HAP-1 (cell line): ENCODE measurements at regions not wholly inside any gene's neighbourhood (a gene's known extent, or its start where the extent isn't known, plus 50 kb on each side); places are given as distances from the start of the nearest gene placed in this dataset.

Source experiments
- DNase-seq, 2 experiments: peaks; one replicate each; pipeline ENCODE4 v3.0.0-alpha.2; 2016 to 2020; ENCODE audit warnings: low spot score in 2 of 2
- H3K27me3 ChIP-seq: fragments of 250-450 bp; sonication (Bioruptor Pico); 2 replicates; pipeline ENCODE4 v1.5.1; 2020; ENCODE audit warnings: low read depth, mild to moderate bottlenecking, moderate library complexity
- H3K36me3 ChIP-seq: fragments of 250-450 bp; sonication (Bioruptor Pico); replicated peaks from 2 replicates; pipeline ENCODE4 v1.5.1; 2020; ENCODE audit warnings: mild to moderate bottlenecking
- H3K4me1 ChIP-seq: fragments of 250-450 bp; sonication (Bioruptor Pico); 2 replicates; pipeline ENCODE4 v1.5.1; 2020; ENCODE audit warnings: mild to moderate bottlenecking
- H3K4me3 ChIP-seq: fragments of 250-450 bp; sonication (Bioruptor Pico); 2 replicates; pipeline ENCODE4 v1.5.1; 2020; ENCODE audit warnings: mild to moderate bottlenecking, moderate library complexity
- H3K9me3 ChIP-seq: fragments of 250-450 bp; sonication (Bioruptor Pico); 2 replicates; pipeline ENCODE4 v1.5.1; 2020; ENCODE audit warnings: mild to moderate bottlenecking, moderate library complexity
- in situ Hi-C: fragments of 300-500 bp; cut with MboI; formaldehyde crosslinking; loops from 3 replicates; pipeline ENCODE4 v1.14.3; 2020; ENCODE audit warnings: low sequenced_read_pairs, inconsistent platforms, mixed read lengths

DNA sequence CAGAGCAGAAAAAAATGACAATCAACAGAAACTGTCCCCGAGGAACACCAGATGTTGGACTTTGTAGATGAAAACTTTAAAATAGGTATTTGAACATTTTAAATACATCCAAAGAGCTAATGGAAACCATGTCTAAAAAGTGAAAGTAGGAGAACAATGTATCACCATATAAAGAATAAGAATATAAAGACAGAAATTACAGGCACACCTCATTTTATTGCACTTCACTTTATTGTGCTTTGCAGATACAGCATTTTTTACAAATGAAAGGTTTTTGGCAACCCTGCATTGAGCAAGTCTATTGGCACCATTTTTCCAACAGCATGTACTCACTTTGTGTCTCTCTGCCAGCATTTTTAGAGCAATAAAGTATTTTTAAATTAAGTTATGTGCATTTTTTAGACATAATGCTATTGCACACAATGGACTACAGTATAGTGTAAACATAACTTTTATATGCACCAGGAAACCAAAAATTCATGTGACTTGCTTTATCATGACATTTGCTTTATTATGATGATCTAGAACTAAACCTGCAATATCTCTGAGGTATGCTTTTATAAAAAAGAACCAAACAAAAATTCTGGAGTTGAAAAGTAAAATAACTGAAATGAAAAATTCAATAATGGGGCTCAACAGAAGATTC lies 212.4 kb upstream of the CASK start:
- Histone ChIP-seq H3K4me1 (no peaks in the 10 kb centered on the region), H3K9me3 (no peaks in the 10 kb centered on the region), H3K27me3 (no peaks in the 10 kb centered on the region), H3K4me3 (no peak overlapping the region), H3K36me3 (no peaks in the 10 kb centered on the region)
- in situ Hi-C loops, result no loop called here
- DNase-seq, result no peak

GRCh38 chrX:42131856-42132255 lies 208.5 kb upstream of the CASK start:
- no peak overlapping the region for H3K4me3 ChIP-seq
- in situ Hi-C loops, result no loop called here
- H3K27me3 ChIP-seq, result no peaks in the 10 kb centered on the region
- H3K9me3 ChIP-seq, result no peaks in the 10 kb centered on the region
- no peaks in the 10 kb centered on the region for H3K4me1 ChIP-seq
- DNase-seq, result no peak
- no peaks in the 10 kb centered on the region for H3K36me3 ChIP-seq

DNA sequence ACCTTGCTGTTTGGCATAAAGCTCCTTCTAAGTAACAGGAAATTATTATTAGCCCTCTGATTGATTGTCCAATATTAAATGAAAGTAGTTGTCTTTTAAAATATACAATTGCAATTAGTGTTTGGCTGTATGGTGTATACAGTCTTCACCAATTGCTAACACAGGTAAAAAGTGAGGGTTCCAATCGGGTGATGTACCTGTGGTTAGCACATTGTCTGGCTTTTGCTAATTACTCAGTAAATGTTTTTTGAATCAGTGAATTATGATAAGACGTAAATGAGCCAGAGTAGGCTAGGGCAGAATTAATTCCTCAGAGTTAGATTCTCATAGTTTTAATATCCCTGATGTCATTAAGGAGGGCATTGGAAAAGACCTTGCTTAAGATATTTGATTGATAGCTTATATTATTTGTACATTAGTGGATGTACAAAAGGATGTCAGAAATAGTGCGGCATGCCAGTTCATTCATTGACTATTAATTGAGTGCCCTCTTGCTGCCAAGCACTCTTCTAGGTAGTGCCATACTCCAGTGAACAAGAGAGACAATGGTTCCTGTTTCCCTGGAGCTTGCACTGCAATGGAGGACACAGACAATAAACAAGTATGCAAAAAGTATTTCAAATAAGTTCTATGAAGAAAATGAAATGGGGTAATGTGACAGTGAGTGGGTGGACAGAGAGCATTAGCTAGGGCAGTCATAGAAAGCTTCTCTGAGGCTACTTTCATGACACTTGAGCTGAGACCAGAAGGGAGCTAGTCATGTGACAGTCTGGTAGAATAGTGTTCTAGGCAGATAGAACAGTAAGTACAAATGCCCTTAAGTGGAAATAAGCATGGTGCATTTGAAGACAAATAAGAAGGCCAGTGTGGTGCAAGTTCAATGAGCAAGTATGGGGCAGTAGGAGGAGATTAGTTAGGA lies 205.9 kb upstream of the CASK start:
- Histone ChIP-seq H3K9me3 (no peaks in the 10 kb centered on the region), H3K27me3 (no peaks in the 10 kb centered on the region), H3K4me3 (no peak overlapping the region), H3K36me3 (no peaks in the 10 kb centered on the region), H3K4me1 (no peaks in the 10 kb centered on the region)
- DNase-seq, result no peak
- in situ Hi-C loops, result no loop called here

DNA sequence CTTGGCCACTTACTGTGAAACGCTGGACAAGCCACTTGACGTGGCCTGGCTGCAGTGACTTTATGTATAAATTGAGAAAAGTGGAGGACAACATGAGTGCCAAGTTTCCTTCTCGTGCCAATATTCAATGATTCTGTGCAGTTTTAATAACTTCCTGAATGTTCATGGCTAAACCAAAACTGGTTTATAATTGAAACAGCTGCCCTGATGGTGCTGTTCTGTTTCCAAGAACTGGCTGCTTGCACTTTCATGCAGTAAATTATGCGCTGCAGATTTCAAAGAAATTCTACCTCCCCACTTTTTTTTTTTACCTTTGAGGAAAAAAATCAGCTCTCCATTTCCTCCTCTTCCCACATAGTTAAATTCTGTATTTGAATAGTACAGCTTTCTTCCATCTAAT lies 205.2 kb upstream of the CASK start:
- DNase-seq, result no peak
- no peaks in the 10 kb centered on the region for H3K9me3 ChIP-seq
- H3K4me1 ChIP-seq, result no peaks in the 10 kb centered on the region
- H3K4me3 ChIP-seq, result no peak overlapping the region
- no peaks in the 10 kb centered on the region for H3K36me3 ChIP-seq
- no peaks in the 10 kb centered on the region for H3K27me3 ChIP-seq
- in situ Hi-C loops, result no loop called here

GRCh38 chrX:42128020-42128419 lies 204.7 kb upstream of the CASK start:
- Histone ChIP-seq H3K36me3 (no peaks in the 10 kb centered on the region), H3K4me1 (no peaks in the 10 kb centered on the region), H3K27me3 (no peaks in the 10 kb centered on the region), H3K4me3 (no peak overlapping the region), H3K9me3 (no peaks in the 10 kb centered on the region)
- DNase-seq, result no peak
- in situ Hi-C loops, result no loop called here

GRCh38 chrX:42127563-42127962 lies 204.2 kb upstream of the CASK start:
- peak; percentile 12 to 24 for DNase-seq
- Histone ChIP-seq H3K27me3 (no peaks in the 10 kb centered on the region), H3K4me1 (no peaks in the 10 kb centered on the region), H3K36me3 (no peaks in the 10 kb centered on the region), H3K9me3 (no peaks in the 10 kb centered on the region), H3K4me3 (no peak overlapping the region)
- in situ Hi-C loops, result no loop called here

- no peak for DNase-seq
- Histone ChIP-seq H3K36me3 (no peaks in the 10 kb centered on the region), H3K4me3 (no peak overlapping the region), H3K27me3 (no peaks in the 10 kb centered on the region), H3K9me3 (no peaks in the 10 kb centered on the region), H3K4me1 (peaks cover 9% of the 10 kb centered on the region)
- in situ Hi-C loops, result no loop called here
These were observed 200.0 kb upstream of the CASK start for GRCh38 chrX:42123369-42123768.

DNA sequence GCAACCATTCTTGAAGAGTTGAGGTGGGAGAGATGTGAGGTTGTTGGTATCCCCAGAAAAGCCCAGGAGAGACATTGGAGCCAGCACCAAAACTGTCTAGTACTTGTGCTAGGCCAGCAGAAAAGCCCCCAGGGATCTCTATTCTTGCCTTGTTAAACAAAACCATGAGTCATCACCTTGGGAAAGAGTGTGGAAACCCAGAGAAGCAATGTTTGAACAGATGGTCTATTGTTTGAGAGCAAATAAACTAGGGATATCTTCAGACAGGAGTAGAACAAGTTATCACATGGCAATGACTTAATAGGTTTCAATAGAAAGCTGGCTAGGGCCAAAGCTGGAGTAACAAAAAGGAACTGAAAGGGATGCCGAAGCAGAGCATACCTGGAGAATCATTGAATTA lies 195.7 kb upstream of the CASK start:
- Histone ChIP-seq H3K9me3 (no peaks in the 10 kb centered on the region), H3K4me1 (peaks cover 9% of the 10 kb centered on the region), H3K27me3 (no peaks in the 10 kb centered on the region), H3K4me3 (no peak overlapping the region), H3K36me3 (no peaks in the 10 kb centered on the region)
- in situ Hi-C loops, result no loop called here
- DNase-seq, result peak; percentile 58 to 74

- no peak for DNase-seq
- Histone ChIP-seq H3K27me3 (no peaks in the 10 kb centered on the region), H3K4me1 (peaks cover 9% of the 10 kb centered on the region), H3K36me3 (no peaks in the 10 kb centered on the region), H3K9me3 (no peaks in the 10 kb centered on the region), H3K4me3 (no peak overlapping the region)
- in situ Hi-C loops, result no loop called here
These were observed 194.0 kb upstream of the CASK start for GRCh38 chrX:42117318-42117717.

- no peak overlapping the region for H3K4me3 ChIP-seq
- no peaks in the 10 kb centered on the region for H3K36me3 ChIP-seq
- in situ Hi-C loops, result no loop called here
- DNase-seq, result no peak
- no peaks in the 10 kb centered on the region for H3K9me3 ChIP-seq
- no peaks in the 10 kb centered on the region for H3K27me3 ChIP-seq
- no peaks in the 10 kb centered on the region for H3K4me1 ChIP-seq
These were observed 186.1 kb upstream of the CASK start for GRCh38 chrX:42109428-42109827.

DNA sequence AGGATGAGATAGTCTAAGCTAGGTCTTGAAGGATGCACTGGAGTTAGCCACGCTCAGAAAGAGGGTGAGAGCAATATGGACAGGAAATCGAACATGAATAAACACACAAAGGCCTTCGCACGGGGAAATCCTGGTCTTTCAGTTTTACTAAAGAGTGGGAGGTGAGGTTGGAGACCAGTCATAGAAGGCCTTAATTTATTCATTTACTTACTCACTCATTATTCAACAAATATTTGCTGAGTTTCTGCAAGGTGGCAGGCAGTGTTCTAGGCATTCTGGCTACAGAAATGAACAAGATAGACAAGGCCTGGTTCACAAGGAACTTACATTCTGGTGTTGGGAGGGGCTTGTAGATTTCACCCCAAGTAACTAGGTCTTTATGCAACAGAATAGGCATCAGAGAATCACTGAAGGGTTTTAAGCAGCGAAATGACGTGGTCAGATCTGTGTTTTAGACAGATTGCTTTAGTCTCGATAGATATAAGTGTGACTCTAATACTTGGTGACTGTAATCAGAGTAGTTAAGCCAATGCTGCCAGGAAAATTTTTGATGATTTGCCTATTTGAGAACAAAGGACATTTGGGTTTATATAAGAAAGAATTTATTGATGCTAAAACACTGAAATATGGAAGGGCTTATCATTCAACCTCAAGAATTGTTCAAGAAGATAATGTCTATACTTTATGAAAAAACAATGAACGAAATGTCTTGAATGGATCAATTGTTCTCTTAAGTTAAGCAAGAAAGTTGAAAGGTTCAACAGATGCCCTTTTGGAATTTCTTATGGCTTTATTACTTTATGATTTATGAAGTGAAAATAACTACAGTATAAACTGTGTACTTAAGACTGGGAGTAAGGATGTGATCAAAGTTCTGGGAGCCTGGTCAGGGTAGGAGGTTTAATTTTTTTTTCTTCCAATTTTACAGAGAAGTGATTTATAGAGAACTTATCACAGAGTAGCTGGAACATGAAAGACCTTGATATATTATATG lies 184.4 kb upstream of the CASK start:
- no peak for DNase-seq
- Histone ChIP-seq H3K27me3 (no peaks in the 10 kb centered on the region), H3K36me3 (no peaks in the 10 kb centered on the region), H3K9me3 (no peaks in the 10 kb centered on the region), H3K4me3 (no peak overlapping the region), H3K4me1 (no peaks in the 10 kb centered on the region)
- in situ Hi-C loops, result no loop called here

DNA sequence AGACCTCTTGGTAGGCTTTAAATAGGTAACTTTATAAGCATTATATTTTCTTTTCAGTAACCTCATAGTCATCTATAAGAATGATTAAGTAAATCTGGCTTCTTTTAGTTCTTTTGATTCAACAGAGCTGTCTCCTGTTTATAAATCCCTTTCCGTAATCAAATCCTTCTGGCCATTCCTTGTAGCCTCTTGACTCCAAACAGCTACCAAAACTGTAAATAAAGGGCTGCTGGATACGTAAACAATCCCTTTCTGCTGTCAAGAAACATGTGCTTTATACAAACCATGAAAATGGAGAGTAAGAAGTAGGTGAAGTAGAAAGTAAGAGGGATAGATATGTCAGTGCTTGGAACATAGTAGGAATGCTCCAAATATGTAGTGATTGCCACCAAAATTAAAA lies 183.2 kb upstream of the CASK start:
- no peak for DNase-seq
- in situ Hi-C loops, result no loop called here
- Histone ChIP-seq H3K9me3 (no peaks in the 10 kb centered on the region), H3K27me3 (no peaks in the 10 kb centered on the region), H3K36me3 (no peaks in the 10 kb centered on the region), H3K4me1 (no peaks in the 10 kb centered on the region), H3K4me3 (no peak overlapping the region)

DNA sequence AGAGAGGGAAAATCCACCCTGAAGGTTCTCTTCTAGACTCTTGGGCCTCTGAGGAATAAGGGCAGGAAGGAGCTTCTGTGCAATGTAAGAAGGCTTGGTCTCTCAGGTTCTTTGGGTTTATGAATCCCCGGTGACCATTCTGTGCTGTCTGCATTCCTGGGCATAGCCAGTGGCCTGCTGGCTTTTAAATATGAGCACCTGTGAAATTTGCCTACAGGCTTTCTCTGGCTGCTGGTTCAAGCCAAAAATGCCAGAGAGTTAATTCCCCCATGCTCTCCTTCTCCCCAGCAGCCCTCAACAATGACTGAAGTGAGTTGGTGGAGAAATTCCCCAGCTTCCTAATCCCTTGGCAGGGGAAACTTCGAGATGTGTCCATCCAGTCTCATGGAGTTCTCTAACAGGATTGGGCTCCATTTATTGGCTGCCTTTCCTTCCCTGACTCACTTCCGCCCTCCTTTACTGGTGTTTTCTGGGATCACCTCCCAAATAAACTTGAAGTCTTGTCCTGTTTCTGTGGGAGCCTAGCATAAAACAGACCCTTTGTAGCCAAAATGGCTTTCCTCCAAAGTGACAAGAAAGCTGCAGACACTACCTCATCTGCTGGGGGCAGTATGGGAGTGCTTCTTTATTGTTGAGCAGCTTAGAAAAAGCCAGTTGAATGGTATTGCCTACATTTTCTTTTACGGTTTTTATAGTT lies 179.4 kb upstream of the CASK start:
- in situ Hi-C loops, result no loop called here
- no peaks in the 10 kb centered on the region for H3K27me3 ChIP-seq
- no peak overlapping the region for H3K4me3 ChIP-seq
- H3K9me3 ChIP-seq, result no peaks in the 10 kb centered on the region
- no peak for DNase-seq
- H3K4me1 ChIP-seq, result no peaks in the 10 kb centered on the region
- no peaks in the 10 kb centered on the region for H3K36me3 ChIP-seq
